Muscle layer of colon (tissue), 2 donors: ENCODE measurements at regions not wholly inside any gene's neighbourhood (a gene's known extent, or its start where the extent isn't known, plus 50 kb on each side); places are given as distances from the start of the nearest gene placed in this dataset.
A peak's percentile ranks its signal among the peaks of the same experiment; 100 is the strongest.

Experiments used
- H3K27ac ChIP-seq: one replicate; pipeline ENCODE4 v1.7.0; 2013; ENCODE audit warnings: low read depth, mild to moderate bottlenecking, low read length, moderate library complexity
- H3K27me3 ChIP-seq, 2 donors: one replicate each; pipeline ENCODE4 v1.7.0; 2013; ENCODE audit warnings: low read length in 2 of 2, mild to moderate bottlenecking in 2 of 2; ENCODE audit not compliant: insufficient read depth in 2 of 2, control insufficient read depth in 1 of 2
- H3K36me3 ChIP-seq: one replicate; pipeline ENCODE4 v1.7.0; 2013; ENCODE audit warnings: mild to moderate bottlenecking, low read length; ENCODE audit not compliant: insufficient read depth
- H3K4me1 ChIP-seq: one replicate; pipeline ENCODE4 v1.7.0; 2013; ENCODE audit warnings: mild to moderate bottlenecking, low read length; ENCODE audit not compliant: insufficient read depth
- H3K4me3 ChIP-seq, 2 donors: one replicate each; pipeline ENCODE4 v1.7.0; 2013; ENCODE audit warnings: low read length in 2 of 2, low read depth in 1 of 2, mild to moderate bottlenecking in 1 of 2, moderate library complexity in 1 of 2
- H3K9ac ChIP-seq: one replicate; pipeline ENCODE4 v1.7.0; 2013; ENCODE audit warnings: low read length
- H3K9me3 ChIP-seq: one replicate; pipeline ENCODE4 v1.7.0; 2013; ENCODE audit warnings: mild to moderate bottlenecking, low read length
- donor health status: abdominal sarcoma.
- donor health status: Adenocarcinoma of cecum.

DNA sequence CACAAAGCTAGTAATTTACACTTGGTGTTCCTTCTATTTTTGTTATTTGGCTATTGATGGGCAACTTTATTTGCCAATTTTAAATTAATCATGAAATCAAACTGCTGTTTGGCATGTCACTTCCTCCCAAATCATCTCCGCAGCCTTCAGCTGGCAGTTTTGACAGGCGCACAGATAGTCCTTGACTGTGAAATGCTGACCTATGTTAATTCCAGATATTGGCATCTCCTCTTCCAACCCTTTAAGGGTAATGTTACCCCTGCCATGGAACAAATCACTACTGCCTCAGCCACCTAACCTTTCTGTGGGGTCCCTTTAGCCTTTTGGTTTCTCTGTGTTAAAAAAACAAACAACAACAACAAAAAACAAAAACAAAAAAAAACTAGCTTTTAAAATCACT, 182.4 kb upstream of the TANK start:
- Histone ChIP-seq H3K27me3 (no peaks in the 10 kb centered on the region), H3K4me3 (no peak overlapping the region), H3K9ac (no peak overlapping the region), H3K9me3 (no peaks in the 10 kb centered on the region), H3K27ac (no peak overlapping the region), H3K4me1 (no peaks in the 10 kb centered on the region), H3K36me3 (no peaks in the 10 kb centered on the region)

DNA sequence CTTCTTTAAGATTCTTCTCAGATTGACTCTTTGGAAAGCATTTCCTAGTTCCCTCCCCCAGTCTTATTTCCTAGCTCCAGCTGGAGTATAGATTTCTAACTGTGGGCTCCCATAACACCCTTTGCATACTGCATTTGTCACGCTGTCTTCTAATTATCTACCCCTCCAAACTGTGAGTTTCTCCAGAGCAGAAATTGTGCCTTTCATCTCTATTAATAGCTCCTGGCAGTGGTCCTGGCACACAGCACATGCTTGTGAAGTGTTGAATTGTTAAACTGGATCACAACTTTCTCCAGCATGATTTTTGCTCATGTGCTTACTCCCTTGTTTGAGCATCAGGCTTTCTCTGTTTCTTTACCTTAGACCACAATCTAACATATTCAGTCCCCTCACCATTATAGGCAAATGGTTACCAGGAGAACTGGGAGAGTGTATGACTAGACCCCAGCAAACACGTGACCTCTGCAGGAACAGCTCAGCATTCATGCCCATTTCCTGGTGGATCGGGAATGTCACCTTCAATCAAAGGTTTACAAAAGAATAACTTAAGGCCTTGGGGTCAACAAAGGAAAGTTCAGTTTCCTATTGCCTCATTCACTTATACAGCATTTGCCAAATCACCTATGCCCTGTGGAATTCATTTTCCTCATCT, 175.7 kb upstream of the TANK start:
- Histone ChIP-seq H3K27me3 (no peaks in the 10 kb centered on the region), H3K9ac (no peak overlapping the region), H3K36me3 (no peaks in the 10 kb centered on the region)

DNA sequence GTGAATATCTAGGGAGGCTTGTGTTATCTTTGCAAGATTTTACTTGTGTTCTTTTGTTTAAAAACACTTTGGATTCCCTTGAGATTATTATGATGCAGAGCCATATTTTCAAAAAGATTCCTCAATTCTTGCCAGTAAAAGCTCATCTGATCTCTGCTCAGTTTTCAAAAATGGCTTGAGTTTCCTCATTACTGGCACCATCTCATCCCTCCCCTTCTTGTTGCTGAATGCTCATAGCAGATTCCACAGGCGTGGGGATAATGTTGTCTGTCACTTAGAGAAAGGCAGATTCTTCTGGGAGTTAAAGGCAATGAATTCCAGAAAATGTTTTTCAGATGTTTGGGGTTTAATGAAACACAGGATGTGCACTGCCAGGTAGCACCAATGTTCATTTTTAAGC, 170.4 kb upstream of the TANK start:
- Histone ChIP-seq H3K4me1 (peaks cover 18% of the 10 kb centered on the region), H3K27me3 (no peaks in the 10 kb centered on the region), H3K36me3 (no peaks in the 10 kb centered on the region), H3K27ac (no peak overlapping the region), H3K4me3 (no peak overlapping the region), H3K9me3 (no peaks in the 10 kb centered on the region), H3K9ac (no peak overlapping the region)

More for the DNA sequence above, 175.7 kb upstream of the TANK start:
- H3K27ac ChIP-seq, result no peak overlapping the region
- H3K9me3 ChIP-seq, result no peaks in the 10 kb centered on the region
- peaks cover 23% of the 10 kb centered on the region for H3K4me1 ChIP-seq
- H3K4me3 ChIP-seq, result no peak overlapping the region

DNA sequence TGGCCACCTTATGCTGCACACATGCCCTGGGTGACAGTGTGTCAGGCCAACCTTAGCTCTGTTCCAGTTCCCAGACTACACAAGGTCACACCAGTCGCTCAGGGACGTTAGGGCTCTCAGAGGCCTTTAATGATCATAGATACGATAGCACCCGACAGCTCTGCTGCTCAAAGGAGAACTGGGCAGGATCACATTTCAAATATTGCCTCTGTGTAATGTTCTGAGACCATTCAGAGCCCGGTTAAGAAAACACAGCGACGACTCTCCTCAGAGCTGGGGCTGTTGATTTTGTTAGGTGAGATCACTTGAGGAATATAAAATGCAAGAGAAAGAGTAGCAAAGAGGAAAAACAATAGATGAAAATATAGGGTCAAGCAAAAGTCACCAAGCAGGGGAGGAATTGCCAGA, 166.6 kb upstream of the TANK start:
- Histone ChIP-seq H3K9ac (no peak overlapping the region), H3K36me3 (no peaks in the 10 kb centered on the region), H3K27me3 (no peaks in the 10 kb centered on the region), H3K27ac (peak overlapping the region; percentile 21), H3K9me3 (no peaks in the 10 kb centered on the region), H3K4me3 (peak overlapping the region in 1 of 2 donors; percentile 25), H3K4me1 (peaks cover 8% of the 10 kb centered on the region)

DNA sequence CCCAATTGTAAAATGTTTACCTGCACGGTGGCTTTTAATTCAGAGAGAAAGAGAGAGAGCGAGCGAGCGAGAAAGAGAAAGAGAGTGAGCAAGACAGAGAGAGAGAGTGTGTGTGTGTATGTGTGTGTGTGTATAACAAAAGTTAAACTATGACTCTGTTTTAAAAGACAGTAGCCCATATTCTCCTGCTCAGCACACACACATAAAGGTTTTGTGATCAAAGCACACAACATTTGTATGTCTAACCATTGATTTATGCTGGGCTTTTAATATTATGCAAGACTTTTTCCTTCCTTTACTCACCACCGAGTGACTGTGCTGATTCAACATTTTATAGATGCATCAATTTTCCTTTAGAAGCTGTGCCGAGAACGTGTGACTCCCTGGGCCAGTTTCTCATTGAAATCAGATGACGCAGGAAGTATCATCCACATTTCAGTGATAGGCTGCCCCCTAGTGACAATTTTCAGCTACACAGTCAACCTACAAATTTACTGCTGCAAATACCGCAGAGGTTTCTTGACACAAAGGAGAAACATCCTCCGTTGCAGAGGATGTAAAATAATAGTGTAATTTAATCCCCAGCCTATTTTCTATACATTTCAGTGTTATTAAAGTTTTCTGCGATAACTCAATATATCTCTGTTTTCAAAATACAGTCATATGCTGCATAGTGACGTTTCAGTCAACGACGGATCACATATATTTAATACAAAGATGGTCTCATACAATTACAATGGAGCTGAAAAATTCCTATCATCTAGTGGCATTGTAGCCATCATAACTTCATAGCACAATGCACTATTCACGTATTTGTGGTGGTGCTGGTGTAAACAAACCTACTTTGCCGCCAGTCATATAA, 165.9 kb upstream of the TANK start:
- H3K9ac ChIP-seq, result no peak overlapping the region
- H3K4me1 ChIP-seq, result peaks cover 8% of the 10 kb centered on the region
- no peaks in the 10 kb centered on the region for H3K36me3 ChIP-seq
- peak overlapping the region; percentile 21 for H3K27ac ChIP-seq
- H3K27me3 ChIP-seq, result no peaks in the 10 kb centered on the region
- H3K4me3 ChIP-seq, result peak overlapping the region in 1 of 2 donors; percentile 25
- no peaks in the 10 kb centered on the region for H3K9me3 ChIP-seq

DNA sequence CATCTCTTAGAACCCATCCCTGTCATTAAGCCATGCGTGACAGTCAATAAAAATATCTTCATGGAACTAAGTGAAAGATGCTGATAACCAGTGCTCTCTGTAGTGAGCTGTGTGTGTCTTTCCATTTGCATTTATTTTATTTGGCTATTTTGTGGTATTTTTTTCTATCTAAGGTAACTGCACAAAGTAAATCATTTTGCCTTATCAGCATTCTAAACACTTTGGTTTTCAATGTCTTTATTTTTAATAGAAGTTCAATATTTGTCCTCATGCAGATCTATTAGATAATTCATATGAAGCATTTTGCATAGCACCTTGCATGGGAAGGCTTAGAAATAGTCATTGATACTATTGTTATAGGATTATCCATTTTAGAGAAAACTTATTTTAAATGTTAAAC, 163.6 kb upstream of the TANK start:
- H3K27ac ChIP-seq, result no peak overlapping the region
- H3K4me3 ChIP-seq, result no peak overlapping the region
- no peaks in the 10 kb centered on the region for H3K9me3 ChIP-seq
- H3K9ac ChIP-seq, result no peak overlapping the region
- no peaks in the 10 kb centered on the region for H3K36me3 ChIP-seq
- H3K4me1 ChIP-seq, result peaks cover 8% of the 10 kb centered on the region
- H3K27me3 ChIP-seq, result no peaks in the 10 kb centered on the region

DNA sequence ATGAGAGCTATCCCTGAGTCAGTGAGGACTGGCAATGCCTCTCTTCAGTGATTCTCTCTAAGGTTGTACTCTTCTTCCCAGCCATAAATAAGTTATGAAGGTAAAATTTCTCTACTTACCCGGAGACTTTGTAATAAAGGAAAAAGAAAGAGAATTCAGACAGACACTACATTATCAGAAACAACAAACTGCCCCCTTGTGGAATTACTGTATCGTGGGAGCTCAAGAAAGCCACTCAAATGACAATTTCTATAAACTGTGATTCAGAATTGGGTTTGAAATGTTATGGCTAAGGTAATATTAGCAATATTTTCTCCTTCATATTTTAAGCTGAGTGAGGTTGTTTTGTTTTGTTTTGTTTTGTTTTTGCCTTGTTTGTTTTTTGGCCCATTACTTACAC, 155.8 kb upstream of the TANK start:
- H3K27ac ChIP-seq, result no peak overlapping the region
- no peaks in the 10 kb centered on the region for H3K27me3 ChIP-seq
- no peak overlapping the region for H3K4me3 ChIP-seq
- no peaks in the 10 kb centered on the region for H3K9me3 ChIP-seq
- H3K9ac ChIP-seq, result no peak overlapping the region
- no peaks in the 10 kb centered on the region for H3K4me1 ChIP-seq
- no peaks in the 10 kb centered on the region for H3K36me3 ChIP-seq

DNA sequence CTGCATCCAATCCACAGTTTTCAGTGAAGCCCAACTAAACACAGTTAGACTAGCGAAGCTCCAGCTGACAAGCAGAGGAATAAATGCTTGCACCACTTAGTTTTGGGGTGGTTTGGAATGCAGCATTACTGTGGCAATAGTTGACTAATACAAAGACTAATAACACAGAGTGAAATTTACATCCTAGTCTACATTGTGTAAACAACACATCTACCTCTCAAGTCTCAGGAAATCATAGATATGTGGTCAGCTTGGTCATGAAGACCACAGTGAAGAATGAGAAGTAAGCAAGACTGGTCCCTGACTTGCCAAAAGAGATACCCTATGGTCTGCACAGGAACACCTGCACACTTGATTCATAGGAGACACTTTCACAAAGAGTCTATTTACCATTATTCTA, 155.1 kb upstream of the TANK start:
- no peaks in the 10 kb centered on the region for H3K4me1 ChIP-seq
- H3K27ac ChIP-seq, result no peak overlapping the region
- no peaks in the 10 kb centered on the region for H3K36me3 ChIP-seq
- no peak overlapping the region for H3K4me3 ChIP-seq
- no peaks in the 10 kb centered on the region for H3K9me3 ChIP-seq
- H3K9ac ChIP-seq, result no peak overlapping the region
- no peaks in the 10 kb centered on the region for H3K27me3 ChIP-seq

DNA sequence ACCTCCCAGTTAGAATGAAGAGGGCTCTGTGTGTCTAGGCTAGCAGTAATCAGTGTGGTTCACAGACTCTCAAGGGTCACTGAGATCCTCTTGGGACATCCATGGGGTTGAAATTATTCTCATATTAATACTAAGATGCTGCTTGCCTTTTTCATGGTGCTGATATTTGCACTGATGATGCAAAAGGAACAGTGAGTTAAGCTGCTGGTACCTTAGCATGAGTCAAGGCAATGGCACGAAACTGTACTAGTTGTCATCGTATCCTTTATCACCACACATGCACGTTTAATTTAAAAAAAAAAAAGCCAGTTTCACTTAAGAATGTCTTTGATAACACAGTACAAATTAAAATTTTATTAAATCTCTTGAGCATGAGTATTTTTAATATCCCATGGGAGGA, 151.9 kb upstream of the TANK start:
- Histone ChIP-seq H3K9me3 (no peaks in the 10 kb centered on the region), H3K9ac (no peak overlapping the region), H3K4me1 (no peaks in the 10 kb centered on the region), H3K27me3 (no peaks in the 10 kb centered on the region), H3K36me3 (no peaks in the 10 kb centered on the region), H3K27ac (no peak overlapping the region), H3K4me3 (no peak overlapping the region)

DNA sequence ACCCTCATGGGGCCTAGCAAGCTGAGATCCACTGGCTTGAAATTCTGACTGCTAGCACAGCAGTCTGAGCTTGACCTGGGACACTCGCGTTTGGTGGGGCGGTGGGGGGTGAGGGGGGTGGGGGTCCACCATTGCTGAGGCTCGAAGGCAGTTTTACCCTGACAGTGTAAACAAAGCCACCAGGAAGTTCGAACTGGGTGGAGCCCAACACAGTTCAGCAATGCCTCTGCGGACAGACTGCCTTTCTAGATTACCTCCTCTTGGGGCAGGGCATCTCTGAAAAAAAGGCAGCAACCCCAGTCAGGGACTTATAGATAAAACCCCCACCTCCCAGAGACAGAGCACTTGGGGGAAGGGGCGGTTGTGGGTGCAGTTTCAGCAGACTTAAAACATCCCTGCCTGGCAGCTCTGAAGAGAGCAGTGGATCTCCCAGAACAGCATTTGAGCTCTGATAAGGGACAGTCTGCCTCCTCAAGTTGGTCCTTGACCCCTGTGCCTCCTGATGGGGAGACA, 149.7 kb upstream of the TANK start:
- H3K9ac ChIP-seq, result no peak overlapping the region
- no peak overlapping the region for H3K27ac ChIP-seq
- H3K9me3 ChIP-seq, result no peaks in the 10 kb centered on the region
- no peak overlapping the region for H3K4me3 ChIP-seq
- no peaks in the 10 kb centered on the region for H3K27me3 ChIP-seq
- H3K36me3 ChIP-seq, result no peaks in the 10 kb centered on the region
- H3K4me1 ChIP-seq, result no peaks in the 10 kb centered on the region

DNA sequence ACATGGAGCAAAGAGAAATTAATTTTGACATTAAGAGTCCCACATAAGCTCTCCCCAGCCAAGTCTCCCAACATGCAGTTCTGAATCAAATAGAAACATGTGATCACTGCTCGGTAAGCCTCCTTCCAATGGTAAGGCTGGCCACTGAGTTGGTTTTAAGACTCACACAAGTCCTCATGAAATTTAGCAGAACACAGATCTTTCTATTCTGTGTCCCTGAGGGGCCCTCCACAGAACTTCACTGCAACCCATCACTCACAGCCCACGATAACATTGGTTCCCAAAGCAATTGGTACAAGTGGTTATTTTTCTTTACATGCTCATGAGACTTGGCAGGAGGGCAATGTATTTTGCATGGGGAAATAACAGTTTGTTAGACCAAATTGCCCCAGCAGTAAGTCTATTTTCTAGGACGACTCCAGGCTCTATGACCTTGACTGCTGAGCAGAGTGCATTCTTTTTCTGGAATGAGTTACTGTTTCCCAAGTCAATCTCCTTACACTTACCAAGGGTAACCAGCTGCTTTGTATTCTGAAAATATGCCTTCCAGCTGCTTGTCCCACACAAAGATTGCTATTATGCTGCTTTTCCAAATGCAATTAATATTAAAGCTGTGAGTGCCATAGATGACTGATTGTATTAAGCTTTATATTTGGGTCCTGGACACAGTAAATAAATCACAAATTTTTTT, 142.3 kb upstream of the TANK start:
- no peaks in the 10 kb centered on the region for H3K27me3 ChIP-seq
- H3K4me1 ChIP-seq, result no peaks in the 10 kb centered on the region
- no peaks in the 10 kb centered on the region for H3K36me3 ChIP-seq
- no peaks in the 10 kb centered on the region for H3K9me3 ChIP-seq
- no peak overlapping the region for H3K9ac ChIP-seq
- H3K27ac ChIP-seq, result no peak overlapping the region
- no peak overlapping the region for H3K4me3 ChIP-seq
